Activated B cell treated with CpG ODN at 0.5 μM for 24 hours (primary cell): ENCODE measurements at regions not wholly inside any gene's neighbourhood (a gene's known extent, or its start where the extent isn't known, plus 50 kb on each side); places are given as distances from the start of the nearest gene placed in this dataset.

ENCODE experiments used
- ATAC-seq: fragments of 200-7000 bp; cut with Tn5 transposase; one replicate; pipeline ENCODE4 v1.10.0; 2021; ENCODE audit warnings: low read depth, mild to moderate bottlenecking, moderate library complexity
- CTCF ChIA-PET: fragments of 350-600 bp; sonication (Branson Sonifier 250); formaldehyde crosslinking; loops from one replicate; lab custom pipeline; 2021; ENCODE audit warnings: antibody characterized with exemption; lab: Charles Lee
- POLR2A ChIA-PET: fragments of 350-600 bp; sonication (Branson Sonifier 250); formaldehyde crosslinking; loops from one replicate; lab custom pipeline; 2021; ENCODE audit warnings: antibody characterized with exemption; lab: Charles Lee
- DNase-seq: peaks from one replicate; pipeline ENCODE4 v3.0.0; 2022
- H3K27ac Mint-ChIP-seq: one replicate; pipeline ENCODE4 v1.8.0; 2020; ENCODE audit warnings: mixed read lengths
- H3K27me3 Mint-ChIP-seq: one replicate; pipeline ENCODE4 v1.8.0; 2021; ENCODE audit warnings: mixed read lengths
- H3K36me3 Mint-ChIP-seq: one replicate; pipeline ENCODE4 v1.8.0; 2021; ENCODE audit warnings: low read depth, mixed read lengths
- H3K4me1 Mint-ChIP-seq: one replicate; pipeline ENCODE4 v1.8.0; 2021; ENCODE audit warnings: mixed read lengths
- H3K4me3 Mint-ChIP-seq: one replicate; pipeline ENCODE4 v1.8.0; 2020; ENCODE audit warnings: mild to moderate bottlenecking, mixed read lengths
- H3K9me3 Mint-ChIP-seq: one replicate; pipeline ENCODE4 v1.8.0; 2020; ENCODE audit warnings: mixed read lengths
- CTCF ChIP-seq: fragments of 200-600 bp; IDR thresholded peaks from one replicate; pipeline ENCODE4 v1.8.0; 2022; ENCODE audit warnings: antibody characterized with exemption, mild to moderate bottlenecking
- intact Hi-C: fragments of 100-400 bp; cut with micrococcal nuclease; formaldehyde crosslinking; loops from one replicate; pipeline ENCODE4 v1.15.1; 2024

DNA sequence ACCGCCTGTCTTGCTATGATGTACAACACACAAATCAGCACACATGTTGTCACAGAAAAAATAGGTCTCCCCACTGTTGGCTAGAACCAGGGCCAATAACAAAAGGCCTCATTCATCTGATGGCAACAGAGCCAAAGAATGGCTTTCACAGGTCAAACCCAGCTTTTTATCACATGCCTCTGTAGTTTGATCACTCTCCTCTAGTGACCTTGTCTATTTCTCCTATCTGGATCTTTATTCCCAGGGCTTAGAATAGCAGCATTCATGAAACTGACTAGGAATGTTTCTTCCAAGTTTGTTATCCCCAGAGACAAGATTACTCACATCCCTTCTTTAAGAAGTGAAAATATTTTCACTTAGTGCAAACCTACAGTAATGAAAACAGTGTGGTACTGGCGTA lies 285.8 kb upstream of the GYPC start:
- ChIA-PET CTCF (no interaction called here), POLR2A (no interaction called here)
- Mint-ChIP-seq H3K36me3 (no peaks in the 10 kb centered on the region), H3K27me3 (no peaks in the 10 kb centered on the region), H3K9me3 (no peaks in the 10 kb centered on the region), H3K27ac (no peak overlapping the region), H3K4me1 (no peaks in the 10 kb centered on the region), H3K4me3 (no peak overlapping the region)
- no peak for TF ChIP-seq CTCF
- intact Hi-C loops = no loop called here
- no peak for DNase-seq
- no peak for ATAC-seq

DNA sequence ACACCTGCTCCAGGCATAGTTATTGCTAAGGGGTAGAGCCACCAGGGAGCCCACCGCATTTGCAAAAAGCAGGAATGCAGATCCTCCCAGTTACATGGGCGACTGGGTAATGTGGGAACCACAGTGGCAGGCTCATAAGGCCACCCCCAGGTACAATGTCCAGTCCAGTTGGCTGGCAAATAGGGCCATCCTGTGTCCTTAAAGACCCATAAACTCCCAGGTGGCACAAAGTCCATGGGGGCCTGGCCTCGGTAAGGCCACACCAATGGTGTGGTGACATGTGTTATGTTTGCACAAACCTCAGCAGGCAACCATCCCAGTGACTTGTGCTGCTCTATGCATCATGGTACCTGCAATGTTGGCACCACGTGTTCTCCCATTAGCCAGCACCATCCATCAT lies 283.6 kb upstream of the GYPC start:
- H3K27me3 Mint-ChIP-seq = no peaks in the 10 kb centered on the region
- H3K4me1 Mint-ChIP-seq = no peaks in the 10 kb centered on the region
- no peak for DNase-seq
- H3K27ac Mint-ChIP-seq = no peak overlapping the region
- no peaks in the 10 kb centered on the region for H3K9me3 Mint-ChIP-seq
- no peak for TF ChIP-seq CTCF
- H3K4me3 Mint-ChIP-seq = no peak overlapping the region
- ATAC-seq = no peak
- intact Hi-C loops = no loop called here
- H3K36me3 Mint-ChIP-seq = no peaks in the 10 kb centered on the region
- POLR2A ChIA-PET = no interaction called here
- CTCF ChIA-PET = no interaction called here

GRCh38 chr2:126378176-126378575 lies 277.8 kb upstream of the GYPC start:
- ChIA-PET POLR2A (no interaction called here), CTCF (interaction anchor here (0.6 kb wide), 1 partner anchor 174 kb away, joined by 4 read pairs; no protein-coding TSS in a partner anchor)
- H3K36me3 Mint-ChIP-seq = no peaks in the 10 kb centered on the region
- intact Hi-C loops = no loop called here
- no peaks in the 10 kb centered on the region for H3K4me1 Mint-ChIP-seq
- no peak overlapping the region for H3K27ac Mint-ChIP-seq
- H3K4me3 Mint-ChIP-seq = no peak overlapping the region
- no peaks in the 10 kb centered on the region for H3K9me3 Mint-ChIP-seq
- TF ChIP-seq CTCF = no peak
- H3K27me3 Mint-ChIP-seq = peaks cover 5% of the 10 kb centered on the region
- ATAC-seq (no peak), DNase-seq (no peak)

- H3K4me3 Mint-ChIP-seq = no peak overlapping the region
- no peaks in the 10 kb centered on the region for H3K4me1 Mint-ChIP-seq
- peaks cover 5% of the 10 kb centered on the region for H3K27me3 Mint-ChIP-seq
- ChIA-PET CTCF (no interaction called here), POLR2A (no interaction called here)
- no peak for TF ChIP-seq CTCF
- DNase-seq (no peak), ATAC-seq (no peak)
- intact Hi-C loops = no loop called here
- H3K27ac Mint-ChIP-seq = no peak overlapping the region
- H3K36me3 Mint-ChIP-seq = no peaks in the 10 kb centered on the region
- peaks cover 1% of the 10 kb centered on the region for H3K9me3 Mint-ChIP-seq
Observed at GRCh38 chr2:126381091-126381490, 274.9 kb upstream of the GYPC start.

- Mint-ChIP-seq H3K27me3 (peaks cover 5% of the 10 kb centered on the region), H3K4me3 (no peak overlapping the region), H3K27ac (no peak overlapping the region), H3K4me1 (no peaks in the 10 kb centered on the region), H3K36me3 (no peaks in the 10 kb centered on the region), H3K9me3 (peaks cover 13% of the 10 kb centered on the region)
- POLR2A ChIA-PET = no interaction called here
- CTCF ChIA-PET = no interaction called here
- TF ChIP-seq CTCF = no peak
- intact Hi-C loops = no loop called here
- DNase-seq = no peak
- ATAC-seq = no peak
Observed at GRCh38 chr2:126382998-126383397, 273.0 kb upstream of the GYPC start.
